Panc1 (cell line): ENCODE measurements at regions not wholly inside any gene's neighbourhood (a gene's known extent, or its start where the extent isn't known, plus 50 kb on each side); places are given as distances from the start of the nearest gene placed in this dataset.

Experiments
- ATAC-seq: fragments of 200-7000 bp; cut with Tn5 transposase; 2 replicates; pipeline ENCODE4 v1.9.1; 2020; ENCODE audit warnings: mild to moderate bottlenecking, moderate library complexity
- BruUV-seq: library from RNA; stranded (reverse); fragments of 400-500 nt; replicated peaks from 2 replicates; lab custom pipeline; 2021; lab: Mats Ljungman, UMichigan
- CTCF ChIA-PET: fragments of 300-600 bp; sonication (Branson Sonifier 250); formaldehyde crosslinking; loops from one replicate; lab custom pipeline; 2022; ENCODE audit warnings: antibody characterized with exemption; lab: Charles Lee
- POLR2A ChIA-PET: fragments of 300-600 bp; sonication (Branson Sonifier 250); formaldehyde crosslinking; loops from one replicate; lab custom pipeline; 2022; ENCODE audit warnings: antibody characterized with exemption; lab: Charles Lee
- DNase-seq: peaks from one replicate; pipeline ENCODE4 v3.0.0-alpha.2; 2010; ENCODE audit warnings: low read depth, low spot score
- H3K27ac ChIP-seq: 2 replicates; pipeline ENCODE4 v1.5.1; 2011; ENCODE audit warnings: mild to moderate bottlenecking, low read length, inconsistent platforms
- H3K27me3 ChIP-seq: fragments of 200-500 bp; sonication (Bioruptor generic); 2 replicates; pipeline ENCODE4 v1.6.0; 2014; ENCODE audit warnings: low read length, inconsistent platforms; ENCODE audit not compliant: control insufficient read depth, insufficient read depth
- H3K36me3 ChIP-seq: fragments of 200-500 bp; sonication (Bioruptor generic); 2 replicates; pipeline ENCODE4 v1.5.1; 2014; ENCODE audit warnings: inconsistent platforms, mild to moderate bottlenecking, low read length, moderate library complexity; ENCODE audit not compliant: control insufficient read depth, insufficient read depth
- H3K4me1 ChIP-seq: 2 replicates; pipeline ENCODE4 v1.5.1; 2011; ENCODE audit warnings: inconsistent platforms, mild to moderate bottlenecking, low read length, moderate library complexity; ENCODE audit not compliant: control insufficient read depth, insufficient read depth
- H3K4me3 ChIP-seq, 2 experiments: 2 replicates each; pipeline ENCODE4 v1.5.1; 2011 to 2012; ENCODE audit warnings: low read depth in 2 of 2, low read length in 2 of 2, mild to moderate bottlenecking in 2 of 2, inconsistent platforms in 1 of 2, moderate library complexity in 1 of 2
- H3K9me3 ChIP-seq: fragments of 200-500 bp; sonication (Bioruptor generic); 2 replicates; pipeline ENCODE4 v1.5.1; 2014; ENCODE audit warnings: low read depth, mild to moderate bottlenecking, inconsistent platforms, low read length, moderate library complexity; ENCODE audit not compliant: control insufficient read depth, insufficient read depth
- CTCF ChIP-seq: fragments of 450-650 bp; IDR thresholded peaks from 2 replicates; pipeline ENCODE4 v1.5.1; 2017; ENCODE audit warnings: mild to moderate bottlenecking
- POLR2AphosphoS5 ChIP-seq: IDR thresholded peaks from 2 replicates; pipeline ENCODE4 v1.6.1; 2012; ENCODE audit warnings: mild to moderate bottlenecking, low read depth, low read length, moderate library complexity
- SIN3A ChIP-seq: IDR thresholded peaks from 2 replicates; pipeline ENCODE4 v1.6.1; 2012; ENCODE audit warnings: low read depth, mild to moderate bottlenecking, low read length, moderate library complexity, borderline replicate concordance; ENCODE audit not compliant: insufficient read depth
- TCF7L2 ChIP-seq: IDR thresholded peaks from 2 replicates; pipeline ENCODE4 v1.6.1; 2011; ENCODE audit warnings: mild to moderate bottlenecking, low read depth, low read length, inconsistent platforms
- in situ Hi-C: cut with HindIII; loops from 2 replicates; pipeline ENCODE4 v1.10.0; 2016; ENCODE audit warnings: low sequenced_read_pairs, low pct_unique_long_range_greater_than_20kb
- intact Hi-C: fragments of 100-400 bp; cut with micrococcal nuclease; formaldehyde crosslinking; loops from one replicate; pipeline ENCODE4 v1.10.0; 2022; ENCODE audit not compliant: unreplicated experiment
- TF ChIP-seq, protein P1 (sequence below), 2 experiments: IDR thresholded peaks; 2 replicates each; pipeline ENCODE4 v1.6.1; 2011 to 2012; ENCODE audit warnings: low read depth in 2 of 2, control low read depth in 1 of 2, low read length in 1 of 2, mild to moderate bottlenecking in 1 of 2, moderate library complexity in 1 of 2; ENCODE audit not compliant: insufficient read depth in 1 of 2

DNA sequence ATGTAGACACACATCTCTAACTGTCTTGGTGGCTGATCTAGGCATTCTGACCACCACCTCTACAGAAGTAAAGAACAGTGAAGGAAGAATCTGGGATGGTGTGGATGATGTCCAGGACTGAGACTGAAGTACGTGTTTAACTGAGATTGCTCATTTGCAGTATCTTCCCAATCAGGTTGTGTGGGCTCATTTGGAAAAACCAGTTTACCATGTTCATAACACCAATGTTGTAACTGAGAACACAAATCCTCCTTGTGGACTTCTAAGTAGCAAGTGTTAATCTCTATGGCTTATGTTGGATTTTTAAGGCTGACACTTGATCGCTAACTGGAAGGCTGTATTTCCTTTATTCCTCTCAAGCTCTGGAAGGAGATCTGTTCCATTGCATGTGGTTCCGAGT is 144.7 kb downstream of the ZNF518B start:
- in situ Hi-C loops: no loop called here
- no peak overlapping the region for H3K4me3 ChIP-seq
- ATAC-seq (no peak), DNase-seq (no peak)
- H3K9me3 ChIP-seq: no peaks in the 10 kb centered on the region
- H3K36me3 ChIP-seq: no peaks in the 10 kb centered on the region
- POLR2A ChIA-PET: no interaction called here
- no peak for TF ChIP-seq CTCF
- TF ChIP-seq SIN3A: no peak
- TF ChIP-seq TCF7L2: no peak
- TF ChIP-seq POLR2AphosphoS5: no peak
- TF ChIP-seq, protein P1, sequence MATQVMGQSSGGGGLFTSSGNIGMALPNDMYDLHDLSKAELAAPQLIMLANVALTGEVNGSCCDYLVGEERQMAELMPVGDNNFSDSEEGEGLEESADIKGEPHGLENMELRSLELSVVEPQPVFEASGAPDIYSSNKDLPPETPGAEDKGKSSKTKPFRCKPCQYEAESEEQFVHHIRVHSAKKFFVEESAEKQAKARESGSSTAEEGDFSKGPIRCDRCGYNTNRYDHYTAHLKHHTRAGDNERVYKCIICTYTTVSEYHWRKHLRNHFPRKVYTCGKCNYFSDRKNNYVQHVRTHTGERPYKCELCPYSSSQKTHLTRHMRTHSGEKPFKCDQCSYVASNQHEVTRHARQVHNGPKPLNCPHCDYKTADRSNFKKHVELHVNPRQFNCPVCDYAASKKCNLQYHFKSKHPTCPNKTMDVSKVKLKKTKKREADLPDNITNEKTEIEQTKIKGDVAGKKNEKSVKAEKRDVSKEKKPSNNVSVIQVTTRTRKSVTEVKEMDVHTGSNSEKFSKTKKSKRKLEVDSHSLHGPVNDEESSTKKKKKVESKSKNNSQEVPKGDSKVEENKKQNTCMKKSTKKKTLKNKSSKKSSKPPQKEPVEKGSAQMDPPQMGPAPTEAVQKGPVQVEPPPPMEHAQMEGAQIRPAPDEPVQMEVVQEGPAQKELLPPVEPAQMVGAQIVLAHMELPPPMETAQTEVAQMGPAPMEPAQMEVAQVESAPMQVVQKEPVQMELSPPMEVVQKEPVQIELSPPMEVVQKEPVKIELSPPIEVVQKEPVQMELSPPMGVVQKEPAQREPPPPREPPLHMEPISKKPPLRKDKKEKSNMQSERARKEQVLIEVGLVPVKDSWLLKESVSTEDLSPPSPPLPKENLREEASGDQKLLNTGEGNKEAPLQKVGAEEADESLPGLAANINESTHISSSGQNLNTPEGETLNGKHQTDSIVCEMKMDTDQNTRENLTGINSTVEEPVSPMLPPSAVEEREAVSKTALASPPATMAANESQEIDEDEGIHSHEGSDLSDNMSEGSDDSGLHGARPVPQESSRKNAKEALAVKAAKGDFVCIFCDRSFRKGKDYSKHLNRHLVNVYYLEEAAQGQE (IDR thresholded peaks at IDR 0.05; ENCODE audit: insufficient read depth in 1 of 2, low read depth in 2 of 2, low read length in 1 of 2): no peak
- BruUV-seq: no TSS peak
- intact Hi-C loops: no loop called here
- H3K27ac ChIP-seq: no peak overlapping the region
- CTCF ChIA-PET: no interaction called here
- H3K4me1 ChIP-seq: no peaks in the 10 kb centered on the region
- H3K27me3 ChIP-seq: no peaks in the 10 kb centered on the region; the same call in 1 of the 2 replicates

- intact Hi-C loops (no loop called here), in situ Hi-C loops (no loop called here)
- H3K27ac ChIP-seq: no peak overlapping the region
- no peak overlapping the region for H3K4me3 ChIP-seq
- DNase-seq: no peak
- TF ChIP-seq POLR2AphosphoS5 (no peak), CTCF (no peak), SIN3A (no peak), TCF7L2 (no peak)
- TF ChIP-seq, protein P1 (IDR thresholded peaks at IDR 0.05; ENCODE audit: insufficient read depth in 1 of 2, low read depth in 2 of 2, low read length in 1 of 2): no peak
- H3K9me3 ChIP-seq: no peaks in the 10 kb centered on the region
- CTCF ChIA-PET: no interaction called here
- no peaks in the 10 kb centered on the region; the same call in 1 of the 2 replicates for H3K27me3 ChIP-seq
- POLR2A ChIA-PET: no interaction called here
- ATAC-seq: no peak
- no TSS peak for BruUV-seq
- no peaks in the 10 kb centered on the region for H3K4me1 ChIP-seq
- H3K36me3 ChIP-seq: no peaks in the 10 kb centered on the region
Observed at GRCh38 chr4:10311939-10312338, 145.3 kb downstream of the ZNF518B start.
